HepG2 (cell line): ENCODE measurements at regions not wholly inside any gene's neighbourhood (a gene's known extent, or its start where the extent isn't known, plus 50 kb on each side); places are given as distances from the start of the nearest gene placed in this dataset.

Source experiments
- DPF2 ChIP-seq: sonication (generic); formaldehyde crosslinking; IDR thresholded peaks from 2 replicates; pipeline ENCODE4 v1.4.0; 2020; ENCODE audit warnings: mild to moderate bottlenecking, low read depth, missing genetic modification reagents, borderline replicate concordance
- ELK4 ChIP-seq: sonication (generic); formaldehyde crosslinking; IDR thresholded peaks from 2 replicates; pipeline ENCODE4 v1.9.0; 2021; ENCODE audit warnings: missing genetic modification reagents, borderline replicate concordance
- EP300 ChIP-seq, 3 experiments: sonication (generic) in 1 of 3; formaldehyde crosslinking in 1 of 3; IDR thresholded peaks; 2 replicates each; pipeline versions ENCODE4 v1.5.1 to v1.6.1; 2011 to 2020; ENCODE audit warnings: low read depth in 2 of 3, low read length in 2 of 3, borderline replicate concordance in 1 of 3, improper control_type of control experiment in 1 of 3, mild to moderate bottlenecking in 1 of 3, missing genetic modification reagents in 1 of 3, moderate library complexity in 1 of 3
- ERF ChIP-seq: IDR thresholded peaks from 2 replicates; pipeline ENCODE4 v1.6.1; 2018; ENCODE audit warnings: missing biosample characterization, missing genetic modification reagents
- ETS1 ChIP-seq: sonication (generic); formaldehyde crosslinking; IDR thresholded peaks from 2 replicates; pipeline ENCODE4 v1.4.0; 2020; ENCODE audit warnings: missing genetic modification reagents
- HNRNPH1 ChIP-seq: fragments of 200-400 bp; formaldehyde crosslinking; optimal IDR thresholded peaks from 2 replicates; pipeline ENCODE3; 2017; ENCODE audit warnings: mild to moderate bottlenecking, low read depth, low read length
- THAP7 ChIP-seq: sonication (generic); formaldehyde crosslinking; IDR thresholded peaks from 2 replicates; pipeline ENCODE4 v1.8.1; 2023; ENCODE audit warnings: mild to moderate bottlenecking, missing genetic modification reagents
- USF2 ChIP-seq, 2 experiments: sonication (generic) in 1 of 2; formaldehyde crosslinking in 1 of 2; IDR thresholded peaks; 2 replicates each; pipeline versions ENCODE4 v1.5.1 to v1.6.1; 2011 to 2020; ENCODE audit warnings: borderline replicate concordance in 1 of 2, low read depth in 1 of 2, low read length in 1 of 2, mild to moderate bottlenecking in 1 of 2, missing genetic modification reagents in 1 of 2, moderate library complexity in 1 of 2
- ZBTB33 ChIP-seq: sonication (generic); formaldehyde crosslinking; IDR thresholded peaks from 2 replicates; pipeline ENCODE4 v1.4.0; 2020; ENCODE audit warnings: missing genetic modification reagents
- ZNF772 ChIP-seq: sonication (generic); formaldehyde crosslinking; IDR thresholded peaks from 2 replicates; pipeline ENCODE4 v1.5.0; 2020; ENCODE audit warnings: mild to moderate bottlenecking, missing genetic modification reagents
- TF ChIP-seq, protein P1 (sequence below): sonication (generic); formaldehyde crosslinking; IDR thresholded peaks from 2 replicates; pipeline ENCODE4 v1.5.0; 2020; ENCODE audit warnings: mild to moderate bottlenecking, missing genetic modification reagents, moderate library complexity
- TF ChIP-seq, protein P2 (sequence below): sonication (generic); formaldehyde crosslinking; IDR thresholded peaks from 2 replicates; pipeline ENCODE4 v1.4.0; 2020; ENCODE audit warnings: missing genetic modification reagents, borderline replicate concordance

GRCh38 chr9:23219471-23219870 is 606.6 kb downstream of the ELAVL2 start:
- TF ChIP-seq, protein P1, sequence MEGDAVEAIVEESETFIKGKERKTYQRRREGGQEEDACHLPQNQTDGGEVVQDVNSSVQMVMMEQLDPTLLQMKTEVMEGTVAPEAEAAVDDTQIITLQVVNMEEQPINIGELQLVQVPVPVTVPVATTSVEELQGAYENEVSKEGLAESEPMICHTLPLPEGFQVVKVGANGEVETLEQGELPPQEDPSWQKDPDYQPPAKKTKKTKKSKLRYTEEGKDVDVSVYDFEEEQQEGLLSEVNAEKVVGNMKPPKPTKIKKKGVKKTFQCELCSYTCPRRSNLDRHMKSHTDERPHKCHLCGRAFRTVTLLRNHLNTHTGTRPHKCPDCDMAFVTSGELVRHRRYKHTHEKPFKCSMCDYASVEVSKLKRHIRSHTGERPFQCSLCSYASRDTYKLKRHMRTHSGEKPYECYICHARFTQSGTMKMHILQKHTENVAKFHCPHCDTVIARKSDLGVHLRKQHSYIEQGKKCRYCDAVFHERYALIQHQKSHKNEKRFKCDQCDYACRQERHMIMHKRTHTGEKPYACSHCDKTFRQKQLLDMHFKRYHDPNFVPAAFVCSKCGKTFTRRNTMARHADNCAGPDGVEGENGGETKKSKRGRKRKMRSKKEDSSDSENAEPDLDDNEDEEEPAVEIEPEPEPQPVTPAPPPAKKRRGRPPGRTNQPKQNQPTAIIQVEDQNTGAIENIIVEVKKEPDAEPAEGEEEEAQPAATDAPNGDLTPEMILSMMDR (CRISPR knock-in tag), result no peak
- no peak for TF ChIP-seq ZNF772 (CRISPR knock-in tag)
- no peak for TF ChIP-seq USF2 (IDR thresholded peaks at IDR 0.05; ENCODE audit: low read depth, low read length)
- no peak for TF ChIP-seq USF2 (CRISPR knock-in tag; IDR thresholded peaks at IDR 0.05; ENCODE audit: borderline replicate concordance)
- TF ChIP-seq ERF (CRISPR knock-in tag), result no peak
- TF ChIP-seq, protein P2, sequence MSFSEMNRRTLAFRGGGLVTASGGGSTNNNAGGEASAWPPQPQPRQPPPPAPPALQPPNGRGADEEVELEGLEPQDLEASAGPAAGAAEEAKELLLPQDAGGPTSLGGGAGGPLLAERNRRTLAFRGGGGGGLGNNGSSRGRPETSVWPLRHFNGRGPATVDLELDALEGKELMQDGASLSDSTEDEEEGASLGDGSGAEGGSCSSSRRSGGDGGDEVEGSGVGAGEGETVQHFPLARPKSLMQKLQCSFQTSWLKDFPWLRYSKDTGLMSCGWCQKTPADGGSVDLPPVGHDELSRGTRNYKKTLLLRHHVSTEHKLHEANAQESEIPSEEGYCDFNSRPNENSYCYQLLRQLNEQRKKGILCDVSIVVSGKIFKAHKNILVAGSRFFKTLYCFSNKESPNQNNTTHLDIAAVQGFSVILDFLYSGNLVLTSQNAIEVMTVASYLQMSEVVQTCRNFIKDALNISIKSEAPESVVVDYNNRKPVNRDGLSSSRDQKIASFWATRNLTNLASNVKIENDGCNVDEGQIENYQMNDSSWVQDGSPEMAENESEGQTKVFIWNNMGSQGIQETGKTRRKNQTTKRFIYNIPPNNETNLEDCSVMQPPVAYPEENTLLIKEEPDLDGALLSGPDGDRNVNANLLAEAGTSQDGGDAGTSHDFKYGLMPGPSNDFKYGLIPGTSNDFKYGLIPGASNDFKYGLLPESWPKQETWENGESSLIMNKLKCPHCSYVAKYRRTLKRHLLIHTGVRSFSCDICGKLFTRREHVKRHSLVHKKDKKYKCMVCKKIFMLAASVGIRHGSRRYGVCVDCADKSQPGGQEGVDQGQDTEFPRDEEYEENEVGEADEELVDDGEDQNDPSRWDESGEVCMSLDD (CRISPR knock-in tag), result no peak
- TF ChIP-seq ZBTB33 (CRISPR knock-in tag), result no peak
- no peak for TF ChIP-seq HNRNPH1
- TF ChIP-seq EP300 (IDR thresholded peaks at IDR 0.05; ENCODE audit: low read depth in 2 of 2, low read length in 2 of 2), result no peak
- no peak for TF ChIP-seq EP300 (CRISPR knock-in tag; IDR thresholded peaks at IDR 0.05; ENCODE audit: borderline replicate concordance)
- TF ChIP-seq ETS1, result no peak
- TF ChIP-seq THAP7, result no peak
- TF ChIP-seq ELK4, result no peak
- no peak for TF ChIP-seq DPF2 (CRISPR knock-in tag)
